ENCODE measurements at regions not wholly inside any gene's neighbourhood (a gene's known extent, or its start where the extent isn't known, plus 50 kb on each side); places are given as distances from the start of the nearest gene placed in this dataset.
"Not testable (repeated sequence)": the region's sequence is repeated elsewhere in the genome, so short reads cannot be mapped to it uniquely, and the experiment has no call there.

GRCh38 chr11:79617561-79617960, 176.7 kb upstream of the TENM4 start:
- no peak for DNase-seq (ENCODE audit: low spot score)
- TF ChIP-seq CTCF (IDR thresholded peaks at IDR 0.05; ENCODE audit: extremely low read depth, insufficient read depth, missing control alignments) = no peak
- in situ Hi-C loops (cut with MboI; ENCODE audit: low pct_unique_long_range_greater_than_20kb, low sequenced_read_pairs, unreplicated experiment) = no loop called here

- in situ Hi-C loops (cut with MboI; ENCODE audit: low pct_unique_long_range_greater_than_20kb, low sequenced_read_pairs, unreplicated experiment) = no loop called here
Observed at GRCh38 chr11:79616392-79616851, 175.6 kb upstream of the TENM4 start.

GRCh38 chr11:79615425-79615824, 174.6 kb upstream of the TENM4 start:
- in situ Hi-C loops (cut with MboI; ENCODE audit: low pct_unique_long_range_greater_than_20kb, low sequenced_read_pairs, unreplicated experiment) = no loop called here
- DNase-seq (ENCODE audit: low spot score) = no peak
- TF ChIP-seq CTCF (IDR thresholded peaks at IDR 0.05; ENCODE audit: extremely low read depth, insufficient read depth, missing control alignments) = no peak

More at GRCh38 chr11:79616392-79616851, 175.6 kb upstream of the TENM4 start:
- no peak for TF ChIP-seq CTCF (IDR thresholded peaks at IDR 0.05; ENCODE audit: extremely low read depth, insufficient read depth, missing control alignments)
- DNase-seq (ENCODE audit: low spot score) = no peak

- TF ChIP-seq CTCF (IDR thresholded peaks at IDR 0.05; ENCODE audit: extremely low read depth, insufficient read depth, missing control alignments) = no peak
- in situ Hi-C loops (cut with MboI; ENCODE audit: low pct_unique_long_range_greater_than_20kb, low sequenced_read_pairs, unreplicated experiment) = no loop called here
- DNase-seq (ENCODE audit: low spot score) = no peak
Observed at GRCh38 chr11:79610678-79611077, 169.8 kb upstream of the TENM4 start.

GRCh38 chr11:79610139-79610538, 169.3 kb upstream of the TENM4 start:
- DNase-seq (ENCODE audit: low spot score) = no peak
- in situ Hi-C loops (cut with MboI; ENCODE audit: low pct_unique_long_range_greater_than_20kb, low sequenced_read_pairs, unreplicated experiment) = no loop called here
- no peak for TF ChIP-seq CTCF (IDR thresholded peaks at IDR 0.05; ENCODE audit: extremely low read depth, insufficient read depth, missing control alignments)

GRCh38 chr11:79609511-79609910, 168.7 kb upstream of the TENM4 start:
- TF ChIP-seq CTCF (IDR thresholded peaks at IDR 0.05; ENCODE audit: extremely low read depth, insufficient read depth, missing control alignments) = no peak
- no peak for DNase-seq (ENCODE audit: low spot score)
- in situ Hi-C loops (cut with MboI; ENCODE audit: low pct_unique_long_range_greater_than_20kb, low sequenced_read_pairs, unreplicated experiment) = no loop called here

GRCh38 chr11:79606461-79606860, 165.6 kb upstream of the TENM4 start:
- in situ Hi-C loops (cut with MboI; ENCODE audit: low pct_unique_long_range_greater_than_20kb, low sequenced_read_pairs, unreplicated experiment) = not testable (repeated sequence)

More at GRCh38 chr11:79606461-79606860, 165.6 kb upstream of the TENM4 start:
- DNase-seq (ENCODE audit: low spot score) = not testable (repeated sequence)

Data from GM13977 (cell line).